ENCODE measurements at regions not wholly inside any gene's neighbourhood (a gene's known extent, or its start where the extent isn't known, plus 50 kb on each side); places are given as distances from the start of the nearest gene placed in this dataset.

GRCh38 chr5:96579711-96580110 lies 82.5 kb upstream of the CAST start:
- TF ChIP-seq RXRA (IDR thresholded peaks at IDR 0.05; ENCODE audit: borderline replicate concordance, low read depth): no peak
- no peak for TF ChIP-seq CTCF (IDR thresholded peaks at IDR 0.05)
- no peak for TF ChIP-seq POLR2AphosphoS5 (IDR thresholded peaks at IDR 0.05; ENCODE audit: low read depth, low read length)
- TF ChIP-seq USF1 (IDR thresholded peaks at IDR 0.05; ENCODE audit: borderline replicate concordance, low read depth): no peak
- TF ChIP-seq IRF3 (IDR thresholded peaks at IDR 0.05; ENCODE audit: low read depth, low read length): no peak
- no peak for TF ChIP-seq RCOR1 (IDR thresholded peaks at IDR 0.05; ENCODE audit: low read length)
- TF ChIP-seq TAF1 (IDR thresholded peaks at IDR 0.05; ENCODE audit: borderline replicate concordance, low read depth, low read length): no peak
- TF ChIP-seq NFIC (IDR thresholded peaks at IDR 0.05; ENCODE audit: borderline replicate concordance): no peak
- TF ChIP-seq EZH2phosphoT487 (IDR thresholded peaks at IDR 0.05; ENCODE audit: borderline replicate concordance, low read depth): no peak
